ENCODE measurements at regions not wholly inside any gene's neighbourhood (a gene's known extent, or its start where the extent isn't known, plus 50 kb on each side); places are given as distances from the start of the nearest gene placed in this dataset.

DNA sequence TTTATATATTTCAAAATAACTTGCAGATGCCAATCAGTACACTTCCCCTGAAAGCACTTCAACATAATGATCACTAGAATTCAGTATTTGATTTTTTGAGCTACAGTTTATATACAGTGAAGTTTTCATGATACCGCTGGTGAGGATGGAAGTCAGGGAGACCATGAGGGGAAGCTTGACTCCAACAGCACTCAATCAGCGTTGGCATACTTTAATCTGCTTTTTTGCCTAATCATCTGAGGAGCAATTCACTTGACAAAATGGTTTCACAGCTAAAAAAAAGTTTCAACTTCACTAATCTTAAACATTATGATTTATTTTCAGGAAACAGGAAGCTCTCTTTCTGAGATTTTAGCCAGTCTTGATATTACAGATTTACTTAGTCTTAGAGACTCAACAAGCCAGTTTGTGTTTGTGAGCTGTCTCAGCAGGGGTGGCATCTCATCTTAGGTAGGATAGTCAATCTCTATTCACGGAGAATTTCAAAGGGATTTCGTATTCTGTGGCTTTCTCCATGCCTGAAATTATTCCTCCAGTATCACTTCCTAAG, 111.4 kb upstream of the ARRDC3 start:
- TF ChIP-seq EZH2phosphoT487 (IDR thresholded peaks at IDR 0.05; ENCODE audit: borderline replicate concordance, low read depth, low read length): no peak
- TF ChIP-seq, protein P1, sequence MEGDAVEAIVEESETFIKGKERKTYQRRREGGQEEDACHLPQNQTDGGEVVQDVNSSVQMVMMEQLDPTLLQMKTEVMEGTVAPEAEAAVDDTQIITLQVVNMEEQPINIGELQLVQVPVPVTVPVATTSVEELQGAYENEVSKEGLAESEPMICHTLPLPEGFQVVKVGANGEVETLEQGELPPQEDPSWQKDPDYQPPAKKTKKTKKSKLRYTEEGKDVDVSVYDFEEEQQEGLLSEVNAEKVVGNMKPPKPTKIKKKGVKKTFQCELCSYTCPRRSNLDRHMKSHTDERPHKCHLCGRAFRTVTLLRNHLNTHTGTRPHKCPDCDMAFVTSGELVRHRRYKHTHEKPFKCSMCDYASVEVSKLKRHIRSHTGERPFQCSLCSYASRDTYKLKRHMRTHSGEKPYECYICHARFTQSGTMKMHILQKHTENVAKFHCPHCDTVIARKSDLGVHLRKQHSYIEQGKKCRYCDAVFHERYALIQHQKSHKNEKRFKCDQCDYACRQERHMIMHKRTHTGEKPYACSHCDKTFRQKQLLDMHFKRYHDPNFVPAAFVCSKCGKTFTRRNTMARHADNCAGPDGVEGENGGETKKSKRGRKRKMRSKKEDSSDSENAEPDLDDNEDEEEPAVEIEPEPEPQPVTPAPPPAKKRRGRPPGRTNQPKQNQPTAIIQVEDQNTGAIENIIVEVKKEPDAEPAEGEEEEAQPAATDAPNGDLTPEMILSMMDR (conservative IDR thresholded peaks at IDR 0.05; ENCODE audit: low read length): no peak

All from OCI-LY7 (cell line).